ENCODE measurements at regions not wholly inside any gene's neighbourhood (a gene's known extent, or its start where the extent isn't known, plus 50 kb on each side); places are given as distances from the start of the nearest gene placed in this dataset.

DNA sequence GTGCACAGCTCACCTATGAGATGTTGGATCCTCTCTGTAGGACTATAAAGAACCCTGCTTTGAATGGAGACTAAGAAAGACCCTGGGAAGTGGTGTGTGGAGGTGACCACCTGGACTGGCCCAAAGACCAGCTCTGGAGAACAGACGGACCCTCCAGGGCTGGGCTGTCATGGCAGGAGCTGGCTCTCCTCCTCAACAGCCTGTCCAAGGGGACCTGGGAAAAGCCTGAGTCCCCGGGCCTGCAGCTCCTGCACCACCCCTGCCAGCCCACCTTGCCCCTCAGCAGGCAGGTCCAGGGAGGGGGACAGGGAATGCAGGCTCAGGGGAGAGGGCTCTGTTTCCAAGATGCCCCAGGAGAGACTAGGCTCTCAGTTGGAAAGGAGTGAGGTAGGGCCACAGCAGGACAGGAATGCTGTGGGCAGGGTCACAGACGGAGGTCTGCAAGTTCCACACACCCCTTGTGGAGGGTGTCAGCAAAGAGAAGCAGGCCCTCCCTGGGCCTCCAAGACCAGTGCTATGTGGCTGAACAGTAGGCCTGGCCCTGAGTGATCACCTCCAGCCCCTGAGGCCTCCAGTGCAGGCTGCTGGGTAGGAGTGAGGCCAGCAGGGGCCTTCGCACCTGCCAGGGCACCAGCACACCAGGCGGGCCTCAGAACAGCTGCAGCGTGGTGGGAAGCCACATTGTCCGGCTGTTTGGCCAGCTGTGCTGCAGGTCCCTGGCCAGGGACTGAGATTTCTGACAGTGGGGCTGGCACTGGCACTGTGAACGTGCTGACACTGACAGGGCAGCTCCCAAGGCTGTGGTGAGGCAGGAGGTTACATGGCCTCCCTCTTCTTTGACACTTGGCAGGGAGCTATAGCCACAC lies 86.4 kb upstream of the OTOS start:
- no peak for DNase-seq (ENCODE audit: low spot score)

GRCh38 chr2:240227538-240228428 lies 87.3 kb upstream of the OTOS start:
- no peak for DNase-seq (ENCODE audit: low spot score)

GRCh38 chr2:240229005-240229404 lies 88.5 kb upstream of the OTOS start:
- DNase-seq (ENCODE audit: low spot score), result no peak

GRCh38 chr2:240229603-240230235 lies 89.3 kb upstream of the OTOS start:
- no peak for DNase-seq (ENCODE audit: low spot score)

GRCh38 chr2:240230291-240230931 lies 90.0 kb upstream of the OTOS start:
- DNase-seq (ENCODE audit: low spot score), result no peak

GRCh38 chr2:240231838-240232244 lies 91.4 kb upstream of the OTOS start:
- DNase-seq (ENCODE audit: low spot score), result no peak

DNA sequence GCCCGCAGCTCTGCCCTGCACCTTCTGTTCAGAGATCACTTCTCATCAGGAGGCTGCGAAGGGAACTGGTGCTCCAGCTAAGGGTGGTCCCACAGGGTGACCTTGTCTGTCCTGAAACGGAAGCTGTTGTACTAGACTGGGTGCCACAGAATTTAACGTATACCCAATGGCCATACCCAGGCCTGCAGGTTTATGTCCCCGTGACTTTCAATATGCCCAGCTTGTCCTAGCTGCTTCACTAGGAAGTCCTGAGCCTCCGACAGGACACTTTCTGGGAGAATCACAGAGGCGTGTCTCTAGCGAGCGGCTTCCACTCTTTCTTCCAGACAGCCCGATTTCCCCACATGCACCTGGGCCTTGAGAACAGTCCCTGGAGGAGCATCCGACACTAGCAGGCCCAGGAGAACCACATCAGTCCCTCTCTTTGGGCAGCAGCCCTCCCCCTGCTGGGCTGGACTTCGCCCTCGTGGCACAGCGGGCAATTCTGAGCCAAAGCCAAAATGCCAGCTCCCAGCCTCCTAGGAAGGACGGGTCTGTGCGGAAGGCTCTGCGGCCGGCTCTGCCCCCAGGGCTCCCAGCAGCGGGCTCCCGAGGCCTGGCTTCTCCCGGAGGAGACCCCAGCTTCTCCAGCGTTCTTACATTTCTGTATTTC lies 91.9 kb upstream of the OTOS start:
- DNase-seq (ENCODE audit: low spot score), result no peak

GRCh38 chr2:240232961-240233884 lies 92.8 kb upstream of the OTOS start:
- peak; percentile 96 for DNase-seq (ENCODE audit: low spot score)

DNA sequence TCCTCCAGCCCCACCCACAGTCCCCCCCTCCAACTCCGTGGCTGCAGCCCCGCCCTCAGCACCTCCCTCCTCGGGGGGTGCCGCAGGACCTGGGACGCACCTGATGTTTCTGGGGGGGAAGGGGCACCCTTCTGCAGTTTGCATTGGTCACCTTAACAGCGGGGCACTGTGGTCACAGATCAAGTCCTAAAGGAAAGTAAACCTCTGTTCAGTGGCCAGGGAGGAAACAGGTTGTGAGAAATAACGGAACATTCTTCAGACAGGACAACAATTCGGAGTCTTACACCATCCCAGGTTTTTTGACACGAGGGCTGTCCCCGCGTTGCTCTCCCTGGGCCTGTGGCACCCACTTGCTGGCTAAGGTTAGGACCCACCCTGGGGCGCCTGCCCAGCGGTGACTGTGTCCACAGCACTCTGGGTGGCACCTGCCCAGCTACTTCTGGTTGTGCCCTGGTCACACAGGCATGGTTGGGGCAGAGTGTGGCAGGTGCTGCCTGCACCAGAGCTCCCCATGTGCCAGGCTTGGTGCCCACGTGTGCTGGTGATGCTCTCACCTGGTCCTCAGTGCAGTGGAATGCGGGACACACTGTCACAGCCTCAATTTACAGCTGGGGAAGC lies 93.5 kb upstream of the OTOS start:
- no peak for DNase-seq (ENCODE audit: low spot score)

DNA sequence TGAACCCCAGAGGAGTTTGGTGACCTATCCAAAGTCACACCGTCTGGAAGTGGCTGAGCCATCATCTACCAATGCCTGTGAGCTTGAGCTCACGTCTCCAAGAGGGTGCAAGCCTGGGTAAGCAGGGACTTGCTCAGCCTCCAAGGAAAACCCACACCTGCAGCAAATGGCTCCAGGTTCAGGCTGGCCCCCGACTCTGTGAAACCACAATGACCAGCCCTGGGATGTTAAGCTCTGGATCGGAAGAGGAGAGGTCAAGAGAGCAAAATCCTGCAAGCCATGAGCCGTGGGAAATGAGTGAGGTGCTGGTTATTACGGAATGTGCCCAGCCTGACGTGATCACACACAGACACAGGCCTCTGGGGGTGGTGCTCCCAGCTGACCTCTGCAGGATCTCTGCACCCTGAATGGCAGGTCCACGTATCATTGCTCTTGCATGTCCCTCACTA lies 94.1 kb upstream of the OTOS start:
- no peak for DNase-seq (ENCODE audit: low spot score)

DNA sequence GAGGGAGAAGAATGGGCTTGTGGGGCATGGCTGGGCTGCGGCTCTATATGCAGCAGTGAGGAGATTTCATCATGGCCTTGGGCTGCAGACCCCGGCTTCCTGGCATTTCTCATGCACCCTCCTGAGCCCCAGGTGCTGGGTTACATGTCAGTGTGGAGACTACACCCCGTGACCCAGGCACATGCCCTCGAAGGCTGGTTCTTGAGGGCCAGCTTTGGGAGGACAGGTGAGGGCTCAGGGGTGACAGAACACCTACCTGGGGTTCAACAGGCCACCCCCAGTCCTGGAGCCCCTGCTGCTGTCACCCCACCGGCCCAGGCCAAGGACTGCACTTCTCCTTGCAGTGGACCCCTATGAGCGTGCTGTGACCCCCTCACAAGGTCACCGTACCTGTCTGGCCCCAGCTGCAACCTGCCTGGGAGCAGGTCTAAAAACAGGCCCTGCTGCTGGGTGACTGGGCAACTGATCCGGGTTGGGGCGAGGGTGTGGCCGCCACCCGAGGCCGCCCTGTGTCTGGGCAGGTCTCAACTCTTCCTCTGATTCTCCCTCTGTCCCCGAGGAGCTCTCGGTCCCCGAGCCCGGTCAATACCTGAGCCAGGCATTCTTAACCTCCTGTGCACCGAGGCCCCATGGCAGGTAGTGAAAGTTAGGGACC lies 94.8 kb upstream of the OTOS start:
- DNase-seq (ENCODE audit: low spot score), result no peak

GRCh38 chr2:240235811-240236210 lies 95.4 kb upstream of the OTOS start:
- no peak for DNase-seq (ENCODE audit: low spot score)

GRCh38 chr2:240236217-240237111 lies 96.0 kb upstream of the OTOS start:
- no peak for DNase-seq (ENCODE audit: low spot score)

- no peak for DNase-seq (ENCODE audit: low spot score)
Observed at GRCh38 chr2:240237609-240238174, 97.2 kb upstream of the OTOS start.

DNA sequence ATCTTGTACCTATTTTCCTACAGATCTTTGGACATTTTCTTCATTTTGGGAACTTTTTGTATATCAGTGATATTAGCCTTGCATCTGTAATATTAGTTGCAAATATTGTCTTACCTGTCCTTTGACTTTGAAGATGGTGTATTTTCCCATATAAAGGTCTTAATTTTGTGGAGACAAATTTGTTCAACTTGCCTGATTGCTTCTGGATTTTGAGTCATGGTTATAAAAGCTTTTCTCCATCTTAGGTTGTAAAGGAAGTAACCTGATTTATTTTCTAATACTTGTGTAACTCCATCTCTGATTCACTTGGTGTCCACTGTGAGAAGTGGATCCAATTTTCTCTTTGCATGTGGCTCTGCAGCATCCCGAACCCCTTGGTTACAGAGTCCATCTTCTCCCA lies 97.7 kb upstream of the OTOS start:
- no peak for DNase-seq (ENCODE audit: low spot score)

GRCh38 chr2:240238786-240239185 lies 98.3 kb upstream of the OTOS start:
- no peak for DNase-seq (ENCODE audit: low spot score)

GRCh38 chr2:240239325-240239724 lies 98.9 kb upstream of the OTOS start:
- DNase-seq (ENCODE audit: low spot score), result no peak

Data from iPS-NIHi11 (cell line).